Endothelial cell (in vitro differentiated cells): ENCODE measurements at regions not wholly inside any gene's neighbourhood (a gene's known extent, or its start where the extent isn't known, plus 50 kb on each side); places are given as distances from the start of the nearest gene placed in this dataset.

Experiments
- DNase-seq: peaks from one replicate; pipeline ENCODE4 v3.0.0; 2021; ENCODE audit warnings: low spot score
- H3K27ac Mint-ChIP-seq: one replicate; pipeline ENCODE4 v1.8.0; 2021; ENCODE audit warnings: mixed read lengths, inconsistent platforms; ENCODE audit not compliant: unreplicated experiment
- H3K27me3 Mint-ChIP-seq: one replicate; pipeline ENCODE4 v1.8.0; 2021; ENCODE audit warnings: mild to moderate bottlenecking, moderate library complexity, mixed read lengths, inconsistent platforms; ENCODE audit not compliant: unreplicated experiment
- H3K36me3 Mint-ChIP-seq: one replicate; pipeline ENCODE4 v1.8.0; 2021; ENCODE audit warnings: mild to moderate bottlenecking, low read depth, mixed read lengths, inconsistent platforms; ENCODE audit not compliant: unreplicated experiment
- H3K4me1 Mint-ChIP-seq: one replicate; pipeline ENCODE4 v1.8.0; 2021; ENCODE audit warnings: mild to moderate bottlenecking, mixed read lengths, inconsistent platforms; ENCODE audit not compliant: unreplicated experiment
- H3K4me3 Mint-ChIP-seq: one replicate; pipeline ENCODE4 v1.8.0; 2021; ENCODE audit warnings: mild to moderate bottlenecking, mixed read lengths, inconsistent platforms; ENCODE audit not compliant: unreplicated experiment
- H3K9me3 Mint-ChIP-seq: one replicate; pipeline ENCODE4 v1.8.0; 2021; ENCODE audit warnings: mixed read lengths, inconsistent platforms; ENCODE audit not compliant: unreplicated experiment
- CTCF ChIP-seq: fragments of 200-600 bp; sonication (generic); IDR thresholded peaks from one replicate; pipeline ENCODE4 v1.5.0; 2021; ENCODE audit warnings: antibody characterized with exemption; ENCODE audit not compliant: unreplicated experiment

- no peak overlapping the region for H3K4me3 Mint-ChIP-seq
- H3K4me1 Mint-ChIP-seq, result peaks cover 12% of the 10 kb centered on the region
- TF ChIP-seq CTCF, result no peak
- H3K36me3 Mint-ChIP-seq, result peaks cover 10% of the 10 kb centered on the region
- no peaks in the 10 kb centered on the region for H3K9me3 Mint-ChIP-seq
- H3K27me3 Mint-ChIP-seq, result peaks cover 2% of the 10 kb centered on the region
- no peak for DNase-seq
- no peak overlapping the region for H3K27ac Mint-ChIP-seq
These were observed 109.9 kb upstream of the AKIP1 start for GRCh38 chr11:8801121-8801520.

GRCh38 chr11:8802251-8802650 lies 108.7 kb upstream of the AKIP1 start:
- DNase-seq, result no peak
- Mint-ChIP-seq H3K36me3 (peaks cover 18% of the 10 kb centered on the region), H3K4me1 (peaks cover 23% of the 10 kb centered on the region), H3K27ac (no peak overlapping the region), H3K27me3 (peaks cover 3% of the 10 kb centered on the region), H3K4me3 (no peak overlapping the region), H3K9me3 (no peaks in the 10 kb centered on the region)
- TF ChIP-seq CTCF, result no peak

- Mint-ChIP-seq H3K27ac (no peak overlapping the region), H3K4me1 (peaks cover 32% of the 10 kb centered on the region), H3K9me3 (no peaks in the 10 kb centered on the region), H3K36me3 (peaks cover 15% of the 10 kb centered on the region), H3K4me3 (no peak overlapping the region), H3K27me3 (peaks cover 3% of the 10 kb centered on the region)
- no peak for TF ChIP-seq CTCF
- no peak for DNase-seq
These were observed 107.0 kb upstream of the AKIP1 start for GRCh38 chr11:8803973-8804372.

- no peak for DNase-seq
- no peaks in the 10 kb centered on the region for H3K9me3 Mint-ChIP-seq
- no peak for TF ChIP-seq CTCF
- peaks cover 44% of the 10 kb centered on the region for H3K4me1 Mint-ChIP-seq
- H3K36me3 Mint-ChIP-seq, result peaks cover 20% of the 10 kb centered on the region
- no peak overlapping the region for H3K27ac Mint-ChIP-seq
- H3K4me3 Mint-ChIP-seq, result no peak overlapping the region
- H3K27me3 Mint-ChIP-seq, result peaks cover 3% of the 10 kb centered on the region
These were observed 105.7 kb upstream of the AKIP1 start for GRCh38 chr11:8805296-8805695.

DNA sequence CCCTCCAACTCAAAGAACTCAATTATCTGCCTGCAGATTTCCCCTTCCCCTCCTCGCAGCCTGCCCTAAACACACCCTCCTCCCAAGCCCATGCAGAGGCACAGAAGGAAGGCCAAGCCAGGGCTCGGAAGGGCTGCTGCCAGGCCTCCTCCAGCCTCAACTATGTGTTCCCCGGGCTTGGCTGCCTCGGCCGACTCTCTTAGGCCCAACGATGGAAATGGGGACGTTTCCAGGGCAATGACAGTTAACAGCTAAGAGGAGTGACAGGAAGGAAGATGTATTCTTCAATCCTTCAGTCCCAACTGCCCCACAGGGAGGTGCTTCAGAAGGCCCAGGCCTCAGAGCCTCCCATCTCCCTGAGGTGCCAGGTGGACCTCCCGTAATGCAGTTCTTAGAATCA lies 104.0 kb upstream of the AKIP1 start:
- no peak overlapping the region for H3K4me3 Mint-ChIP-seq
- no peaks in the 10 kb centered on the region for H3K9me3 Mint-ChIP-seq
- TF ChIP-seq CTCF, result no peak
- H3K27ac Mint-ChIP-seq, result no peak overlapping the region
- H3K27me3 Mint-ChIP-seq, result peaks cover 3% of the 10 kb centered on the region
- peaks cover 55% of the 10 kb centered on the region for H3K4me1 Mint-ChIP-seq
- H3K36me3 Mint-ChIP-seq, result peaks cover 20% of the 10 kb centered on the region
- no peak for DNase-seq
